Stimulated activated naive CD8-positive, alpha-beta T cell treated with anti-CD3 and anti-CD28 coated beads, Interleukin-15, amount 100 ng/mL, for 72 hours (primary cell): ENCODE measurements at regions not wholly inside any gene's neighbourhood (a gene's known extent, or its start where the extent isn't known, plus 50 kb on each side); places are given as distances from the start of the nearest gene placed in this dataset.
A peak's percentile ranks its signal among the peaks of the same experiment; 100 is the strongest.

Experiments used
- ATAC-seq: fragments of 150-1000 bp; cut with Tn5 transposase; 2 replicates; pipeline ENCODE4 v1.10.0; 2021; ENCODE audit warnings: mild to moderate bottlenecking, moderate library complexity
- DNase-seq, 2 donors: peaks; one replicate each; pipeline ENCODE4 v3.0.0; 2021 to 2022
- H3K27ac Mint-ChIP-seq, 2 donors: one replicate each; pipeline ENCODE4 v1.8.0; 2022; ENCODE audit warnings: mild to moderate bottlenecking in 2 of 2, mixed read lengths in 2 of 2, moderate library complexity in 2 of 2
- H3K27me3 Mint-ChIP-seq: one replicate; pipeline ENCODE4 v1.8.0; 2022; ENCODE audit warnings: mixed read lengths
- H3K4me1 Mint-ChIP-seq: one replicate; pipeline ENCODE4 v1.8.0; 2022; ENCODE audit warnings: mild to moderate bottlenecking, mixed read lengths
- H3K4me3 Mint-ChIP-seq, 2 donors: one replicate each; pipeline ENCODE4 v1.8.0; 2022; ENCODE audit warnings: mild to moderate bottlenecking in 2 of 2, mixed read lengths in 2 of 2, moderate library complexity in 1 of 2
- H3K9me3 Mint-ChIP-seq, 2 donors: one replicate each; pipeline ENCODE4 v1.8.0; 2022; ENCODE audit warnings: mixed read lengths in 2 of 2

DNA sequence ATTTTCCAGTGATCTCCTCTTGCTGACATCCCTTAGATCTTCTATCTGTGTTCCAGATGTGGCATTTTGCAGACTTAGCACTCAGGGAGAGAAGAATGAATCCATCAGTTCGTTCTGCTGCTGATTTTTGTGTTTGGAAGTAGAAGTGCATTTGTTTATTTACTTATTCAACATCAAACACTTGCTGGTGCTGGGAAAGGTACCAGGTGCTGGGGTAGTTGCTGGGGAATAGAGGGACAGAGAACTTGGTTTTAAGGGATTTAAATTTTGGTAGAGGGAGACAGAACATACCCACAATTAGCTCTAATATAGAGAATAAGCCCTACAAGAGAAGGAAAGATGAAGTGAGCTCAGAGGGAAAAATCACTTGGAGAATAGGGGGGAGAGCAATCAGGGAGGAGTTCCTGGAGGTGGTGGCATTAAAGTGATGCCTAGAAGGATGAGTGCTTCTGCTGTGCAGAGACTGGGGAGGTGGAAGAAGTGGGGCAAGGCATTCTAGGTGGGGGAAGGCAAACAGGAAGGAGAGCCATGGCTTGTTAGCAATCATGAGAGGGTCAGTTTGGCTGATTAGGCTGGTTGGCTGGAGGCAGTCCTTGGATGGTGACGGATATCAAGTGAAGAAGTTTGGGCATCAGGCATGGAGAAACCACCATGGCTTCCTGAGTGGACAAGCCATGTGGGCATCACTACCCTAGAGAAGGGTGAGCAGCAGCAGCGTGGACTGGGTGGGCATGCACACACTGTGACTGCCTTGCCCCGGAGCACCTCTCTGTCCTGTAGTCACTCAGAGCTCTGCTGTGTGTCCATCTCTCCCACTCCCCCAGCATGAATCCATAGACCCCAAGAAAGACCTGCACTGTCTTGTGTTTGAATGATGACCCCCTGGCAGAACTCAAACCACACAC lies 197.3 kb downstream of the OPA1 start:
- H3K4me3 Mint-ChIP-seq: no peak overlapping the region
- DNase-seq (no peak), ATAC-seq (no peak)
- no peaks in the 10 kb centered on the region for H3K4me1 Mint-ChIP-seq
- H3K9me3 Mint-ChIP-seq: no peaks in the 10 kb centered on the region
- peaks cover 75% of the 10 kb centered on the region for H3K27me3 Mint-ChIP-seq
- no peak overlapping the region for H3K27ac Mint-ChIP-seq

DNA sequence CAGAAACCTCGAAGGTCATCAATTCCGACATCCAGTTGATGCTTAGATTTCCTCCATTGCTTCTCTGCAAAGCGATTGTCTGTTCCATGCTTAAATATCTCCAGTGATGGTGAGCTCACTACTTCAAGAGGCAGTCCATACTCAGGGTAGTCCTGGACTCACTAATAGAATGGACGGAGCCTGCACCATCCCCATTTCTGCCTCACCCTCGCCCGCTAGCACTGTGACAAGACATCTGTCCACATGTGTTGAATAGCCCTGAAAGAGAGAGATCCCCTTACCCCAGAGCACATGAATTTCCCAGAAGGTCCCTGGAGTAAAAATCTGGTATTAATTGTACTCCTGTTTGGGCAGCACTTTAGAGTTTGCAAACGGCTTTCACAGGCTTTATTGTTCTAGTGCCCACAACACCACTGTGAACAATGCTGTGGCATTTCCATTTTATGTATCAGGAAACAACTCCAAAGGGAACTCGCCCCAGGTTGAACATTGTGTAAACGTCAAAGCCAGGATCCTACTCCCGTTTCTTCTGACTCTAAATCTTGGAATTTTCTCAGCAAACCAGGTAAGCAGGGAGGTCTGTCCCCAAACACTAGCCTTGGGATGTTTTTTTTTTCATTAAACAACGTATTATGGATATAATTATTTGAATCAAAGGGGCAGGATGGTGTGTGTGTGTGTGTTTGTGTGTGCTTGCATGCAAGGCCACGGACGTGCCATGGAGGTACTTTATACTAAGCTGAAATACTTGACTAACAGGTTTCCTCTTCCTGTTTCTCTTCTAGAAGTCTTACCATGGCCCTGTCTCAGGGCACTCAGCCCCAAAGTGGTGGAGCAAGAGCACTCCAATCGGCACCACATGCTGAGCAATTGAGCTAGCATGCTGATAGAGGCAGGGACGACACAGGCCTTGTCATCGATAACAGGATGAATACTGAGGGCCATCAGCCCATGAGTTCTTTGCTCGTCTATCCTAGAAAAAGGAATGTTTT lies 198.3 kb downstream of the OPA1 start:
- ATAC-seq: no peak
- peaks cover 75% of the 10 kb centered on the region for H3K27me3 Mint-ChIP-seq
- peak overlapping the region in 1 of 2 donors; percentile 15 for H3K27ac Mint-ChIP-seq
- no peak for DNase-seq
- no peaks in the 10 kb centered on the region for H3K4me1 Mint-ChIP-seq
- H3K4me3 Mint-ChIP-seq: no peak overlapping the region
- no peaks in the 10 kb centered on the region for H3K9me3 Mint-ChIP-seq

DNA sequence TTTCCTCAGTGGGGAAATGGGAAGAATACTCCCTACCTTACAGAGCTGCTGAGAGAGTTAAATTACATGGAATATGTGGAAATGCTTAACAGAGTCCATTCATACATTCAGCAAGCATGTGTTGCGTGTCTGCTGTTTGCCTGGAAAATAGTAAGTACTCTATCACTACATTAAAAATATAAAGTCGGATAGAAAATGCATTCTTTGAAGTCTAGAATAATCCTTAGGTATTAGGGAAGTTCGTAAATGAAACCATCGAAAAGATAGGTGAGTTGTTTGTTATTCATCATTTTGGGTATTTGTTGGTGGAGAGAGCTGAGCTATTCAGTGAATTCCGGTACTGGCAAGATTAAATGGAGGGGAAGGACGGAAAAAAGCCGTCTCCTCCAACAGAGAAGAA lies 200.1 kb downstream of the OPA1 start:
- no peak overlapping the region for H3K4me3 Mint-ChIP-seq
- H3K27me3 Mint-ChIP-seq: peaks cover 59% of the 10 kb centered on the region
- no peak for ATAC-seq
- no peaks in the 10 kb centered on the region for H3K9me3 Mint-ChIP-seq
- H3K4me1 Mint-ChIP-seq: no peaks in the 10 kb centered on the region
- H3K27ac Mint-ChIP-seq: no peak overlapping the region
- DNase-seq: no peak

DNA sequence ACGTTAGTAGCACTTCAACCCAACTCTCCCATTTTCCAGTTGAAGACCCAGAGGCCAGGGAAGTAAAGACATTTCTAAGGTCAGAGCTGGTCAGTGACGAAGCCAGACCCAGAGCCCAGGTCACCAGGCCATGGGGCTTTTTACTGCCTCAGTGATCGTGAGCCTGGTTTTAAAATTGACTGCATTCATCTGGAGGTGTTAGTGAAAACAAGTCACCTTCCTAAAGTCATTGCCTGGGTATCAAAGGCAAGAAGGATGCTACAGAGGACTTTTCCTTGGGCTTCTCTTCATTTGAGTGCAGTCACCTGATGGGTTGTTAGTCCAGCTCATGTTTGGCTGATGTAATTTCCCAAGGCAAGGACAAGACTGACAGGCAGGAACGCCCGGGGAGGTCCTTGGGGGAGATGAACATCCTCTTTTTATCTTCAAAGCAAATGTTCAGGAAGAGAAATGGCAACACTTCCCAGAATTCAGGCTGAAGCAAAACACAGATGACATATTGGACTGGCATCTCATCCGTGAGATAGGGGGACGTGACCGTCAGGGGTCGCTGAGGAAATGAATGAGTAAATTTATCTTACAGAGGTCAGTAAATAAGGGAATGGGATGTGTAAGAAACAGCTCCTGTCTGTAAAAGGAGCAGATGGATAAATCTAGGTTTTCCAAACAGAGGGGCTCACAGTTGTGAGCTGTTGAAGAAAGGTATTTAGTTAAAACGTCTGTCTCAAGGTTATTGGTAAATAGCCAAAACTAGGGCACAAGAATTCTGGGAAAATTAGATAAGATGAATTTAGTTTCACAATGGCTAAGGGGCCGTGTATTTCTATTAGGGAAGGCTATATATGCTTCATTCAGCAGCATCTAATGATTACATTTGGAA lies 201.2 kb downstream of the OPA1 start:
- Mint-ChIP-seq H3K4me3 (no peak overlapping the region), H3K27me3 (peaks cover 55% of the 10 kb centered on the region), H3K27ac (no peak overlapping the region), H3K4me1 (no peaks in the 10 kb centered on the region), H3K9me3 (no peaks in the 10 kb centered on the region)
- no peak for ATAC-seq
- no peak for DNase-seq

DNA sequence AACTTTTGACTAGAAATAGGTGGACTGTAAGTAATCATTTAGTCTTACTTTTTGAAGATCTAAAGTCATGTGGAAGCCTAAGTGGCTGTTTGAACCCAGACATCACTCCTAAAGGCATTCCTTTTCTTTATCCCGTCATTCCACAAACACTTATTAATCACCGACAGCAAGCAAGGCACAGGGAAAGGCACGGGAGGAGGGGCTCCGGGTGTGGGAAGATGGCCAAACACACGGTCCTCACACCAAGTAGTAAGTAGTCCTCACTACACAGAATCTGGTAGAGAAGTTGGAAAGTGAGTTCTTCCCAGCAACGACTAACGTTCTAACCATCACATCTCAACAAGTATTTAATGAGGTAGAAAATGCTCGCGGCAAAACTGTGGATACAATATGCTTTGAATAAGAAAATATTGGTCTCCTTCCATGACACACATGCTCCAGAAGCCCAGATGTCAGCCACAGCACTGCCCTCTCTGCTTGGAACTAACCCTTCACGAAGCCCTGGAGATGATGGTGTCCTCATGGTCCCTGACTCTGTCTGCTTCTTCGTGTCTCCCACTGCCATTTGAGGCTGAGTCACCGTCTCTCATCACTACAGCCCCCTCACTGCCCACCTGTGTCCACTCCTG lies 202.2 kb downstream of the OPA1 start:
- no peak overlapping the region for H3K27ac Mint-ChIP-seq
- ATAC-seq (no peak), DNase-seq (no peak)
- H3K4me3 Mint-ChIP-seq: no peak overlapping the region
- H3K27me3 Mint-ChIP-seq: peaks cover 49% of the 10 kb centered on the region
- H3K9me3 Mint-ChIP-seq: no peaks in the 10 kb centered on the region
- no peaks in the 10 kb centered on the region for H3K4me1 Mint-ChIP-seq

DNA sequence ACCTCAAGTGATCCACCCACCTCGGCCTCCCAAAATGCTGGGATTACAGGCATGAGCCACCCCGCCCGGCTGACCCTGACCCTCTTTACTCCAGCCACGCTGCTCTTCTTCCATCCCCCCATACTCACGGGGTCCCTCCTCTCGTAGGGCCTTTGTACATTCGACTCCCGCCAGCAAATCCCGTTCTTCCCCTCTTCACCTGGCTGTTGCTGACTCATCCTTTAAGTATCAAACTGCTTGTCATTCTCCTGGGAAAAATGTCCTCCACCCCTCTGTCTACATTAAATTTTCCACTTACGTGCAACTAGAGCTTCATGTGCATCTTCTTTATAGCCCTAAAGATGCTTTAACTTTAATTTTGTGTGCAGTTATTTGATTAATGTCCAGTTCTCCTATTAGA lies 203.1 kb downstream of the OPA1 start:
- H3K27ac Mint-ChIP-seq: no peak overlapping the region

DNA sequence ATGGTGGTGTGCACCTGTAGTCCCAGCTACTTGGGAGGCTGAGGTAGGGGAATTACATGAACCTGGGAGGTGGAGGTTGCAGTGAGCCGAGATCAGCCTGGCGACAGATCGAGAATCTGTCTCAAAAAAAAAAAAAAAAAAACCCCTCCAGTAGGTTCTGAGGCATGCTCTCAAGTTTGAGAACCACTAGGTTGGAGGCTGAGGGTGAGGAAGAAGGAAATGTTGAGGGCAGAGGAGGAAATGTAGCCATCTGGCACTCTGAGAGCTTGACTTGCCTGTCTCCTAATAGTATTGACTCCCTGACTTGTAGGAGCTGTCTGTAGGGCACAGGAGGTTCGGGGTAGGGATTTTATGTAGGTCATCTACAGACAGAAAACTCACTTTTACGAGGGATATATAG lies 204.6 kb downstream of the OPA1 start:
- H3K27ac Mint-ChIP-seq: no peak overlapping the region
- H3K4me1 Mint-ChIP-seq: no peaks in the 10 kb centered on the region
- peaks cover 35% of the 10 kb centered on the region for H3K27me3 Mint-ChIP-seq
- no peak overlapping the region for H3K4me3 Mint-ChIP-seq
- no peak for ATAC-seq
- no peaks in the 10 kb centered on the region for H3K9me3 Mint-ChIP-seq
- DNase-seq: no peak

More for the DNA sequence above, 203.1 kb downstream of the OPA1 start:
- Mint-ChIP-seq H3K4me1 (no peaks in the 10 kb centered on the region), H3K4me3 (no peak overlapping the region), H3K27me3 (peaks cover 40% of the 10 kb centered on the region), H3K9me3 (no peaks in the 10 kb centered on the region)
- DNase-seq (no peak), ATAC-seq (no peak)

DNA sequence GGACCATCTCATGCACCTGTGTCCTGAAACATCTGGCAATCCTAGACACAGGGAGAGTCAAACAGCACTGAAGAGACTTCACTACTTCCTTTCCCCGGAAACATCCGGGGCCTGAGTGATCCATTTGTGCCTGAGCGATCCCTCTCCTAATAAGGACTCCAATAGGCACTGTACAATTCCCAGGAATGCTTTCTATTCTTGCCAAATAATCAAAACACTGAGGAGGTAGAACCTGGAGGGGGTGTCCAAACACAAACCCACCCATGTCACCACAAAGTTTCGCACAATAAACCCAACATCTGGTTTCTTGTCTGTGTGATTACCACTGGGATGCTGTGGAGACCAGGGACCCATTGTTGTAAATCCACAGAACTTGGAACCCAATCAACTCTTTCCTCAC lies 205.0 kb downstream of the OPA1 start:
- Mint-ChIP-seq H3K27ac (no peak overlapping the region), H3K4me3 (no peak overlapping the region), H3K9me3 (no peaks in the 10 kb centered on the region), H3K4me1 (no peaks in the 10 kb centered on the region), H3K27me3 (peaks cover 30% of the 10 kb centered on the region)
- no peak for DNase-seq
- no peak for ATAC-seq

DNA sequence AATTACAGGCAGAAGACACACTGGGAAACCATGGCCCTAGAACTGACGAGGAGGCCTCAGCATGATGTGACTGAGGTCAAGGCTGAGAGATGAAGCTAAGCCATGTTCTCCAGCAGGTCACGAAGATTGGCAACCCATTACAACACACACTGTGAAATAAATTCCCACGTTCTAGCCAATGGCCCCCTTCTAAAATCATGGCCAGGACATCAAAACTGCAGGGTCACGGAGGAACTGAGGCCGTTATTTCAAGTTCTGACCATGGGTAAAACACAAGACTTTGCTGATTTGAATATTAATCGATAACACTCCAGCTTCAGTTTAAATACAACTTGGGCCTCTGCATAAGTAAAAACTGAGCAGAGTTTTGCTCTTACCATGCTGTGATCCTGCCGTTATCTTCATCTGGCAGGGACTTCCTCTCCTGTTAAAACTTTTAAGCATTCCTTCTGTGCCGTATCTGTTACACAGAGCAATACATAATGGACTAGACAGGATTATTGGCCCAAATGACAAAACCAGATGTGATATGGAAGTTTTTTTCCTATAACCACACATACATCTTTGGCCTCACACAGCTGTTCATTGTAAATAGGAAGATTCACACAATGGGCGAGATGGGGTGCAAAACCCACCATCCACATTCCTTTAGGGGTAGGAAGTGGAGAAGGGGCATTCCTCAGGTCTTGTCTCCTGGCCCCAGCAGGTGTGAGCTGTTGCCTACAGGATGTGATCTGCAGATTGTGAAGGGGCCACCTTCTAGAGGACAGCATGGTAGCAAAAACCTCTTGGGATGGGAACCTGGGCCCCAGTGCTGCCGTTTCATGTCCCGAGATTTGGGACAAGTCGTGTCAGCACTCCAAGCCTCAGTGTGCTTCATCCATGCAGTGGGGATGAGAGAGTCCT lies 207.4 kb downstream of the OPA1 start:
- H3K4me1 Mint-ChIP-seq: no peaks in the 10 kb centered on the region
- H3K27ac Mint-ChIP-seq: no peak overlapping the region
- H3K27me3 Mint-ChIP-seq: peaks cover 11% of the 10 kb centered on the region
- ATAC-seq: no peak
- H3K4me3 Mint-ChIP-seq: no peak overlapping the region
- no peak for DNase-seq
- no peaks in the 10 kb centered on the region for H3K9me3 Mint-ChIP-seq

DNA sequence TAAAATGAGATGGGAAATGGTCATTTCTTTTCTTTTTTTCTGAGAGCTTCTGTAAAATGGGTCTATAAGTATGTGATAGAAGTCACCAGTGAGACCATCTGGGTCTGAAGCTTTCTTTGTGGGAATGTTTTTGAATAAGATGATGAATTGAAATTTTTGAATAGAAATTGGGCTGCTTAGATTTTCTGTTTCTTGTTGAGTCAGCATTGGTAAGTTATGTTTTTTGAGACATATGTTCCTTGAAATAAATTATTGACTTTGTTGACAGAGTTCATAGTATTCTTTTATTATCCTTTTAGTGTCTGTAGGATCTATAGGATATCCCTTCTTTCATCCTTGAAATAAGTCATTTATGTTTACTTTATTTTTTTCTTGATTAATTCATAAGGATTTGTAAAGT lies 208.1 kb downstream of the OPA1 start:
- no peaks in the 10 kb centered on the region for H3K4me1 Mint-ChIP-seq
- peaks cover 4% of the 10 kb centered on the region for H3K27me3 Mint-ChIP-seq
- ATAC-seq: no peak
- DNase-seq: no peak
- no peak overlapping the region for H3K27ac Mint-ChIP-seq
- no peaks in the 10 kb centered on the region for H3K9me3 Mint-ChIP-seq
- no peak overlapping the region for H3K4me3 Mint-ChIP-seq

DNA sequence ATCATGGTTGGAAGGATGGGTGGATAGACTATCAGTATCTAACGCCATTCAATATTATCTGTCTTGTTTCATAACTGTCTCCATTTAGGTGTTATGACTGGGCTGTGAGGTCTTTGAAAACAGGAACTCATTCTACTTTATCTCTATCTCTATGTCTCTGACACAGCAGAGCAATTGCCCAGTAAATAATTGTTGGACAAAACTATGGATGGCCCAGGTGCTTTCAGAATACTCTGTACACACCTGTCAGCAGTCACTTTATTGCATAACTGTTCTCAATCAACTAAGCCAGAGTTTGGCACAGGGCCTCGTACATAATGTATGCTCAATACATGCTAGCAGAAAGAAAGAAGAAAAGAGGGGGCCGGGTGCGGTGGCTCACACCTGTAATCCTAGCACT lies 210.3 kb downstream of the OPA1 start:
- H3K4me1 Mint-ChIP-seq: no peaks in the 10 kb centered on the region
- no peak overlapping the region for H3K4me3 Mint-ChIP-seq
- no peak overlapping the region for H3K27ac Mint-ChIP-seq
- H3K27me3 Mint-ChIP-seq: no peaks in the 10 kb centered on the region
- DNase-seq (no peak), ATAC-seq (no peak)
- H3K9me3 Mint-ChIP-seq: no peaks in the 10 kb centered on the region

DNA sequence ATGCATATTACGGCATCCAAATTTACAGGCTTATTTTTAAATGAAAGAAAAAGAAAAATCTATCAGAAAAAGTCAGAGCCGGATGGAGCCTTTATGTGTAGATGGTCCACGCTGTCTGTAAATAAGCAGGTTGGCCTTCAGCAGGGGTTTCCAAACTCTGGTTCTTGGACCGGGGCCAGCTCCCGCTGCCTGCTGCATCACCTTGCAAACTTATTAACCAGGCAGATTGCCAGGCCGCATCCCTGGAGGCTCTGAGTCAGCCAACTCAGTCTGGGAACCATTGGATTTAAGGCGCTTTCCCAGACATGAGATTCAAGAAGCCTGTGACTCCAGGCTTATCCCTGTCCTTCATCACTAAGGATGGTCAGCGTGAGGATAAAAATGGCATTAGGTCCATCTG lies 212.4 kb downstream of the OPA1 start:
- no peak overlapping the region for H3K4me3 Mint-ChIP-seq
- H3K4me1 Mint-ChIP-seq: no peaks in the 10 kb centered on the region
- H3K27me3 Mint-ChIP-seq: no peaks in the 10 kb centered on the region
- H3K9me3 Mint-ChIP-seq: no peaks in the 10 kb centered on the region
- H3K27ac Mint-ChIP-seq: no peak overlapping the region
- DNase-seq (no peak), ATAC-seq (no peak)

DNA sequence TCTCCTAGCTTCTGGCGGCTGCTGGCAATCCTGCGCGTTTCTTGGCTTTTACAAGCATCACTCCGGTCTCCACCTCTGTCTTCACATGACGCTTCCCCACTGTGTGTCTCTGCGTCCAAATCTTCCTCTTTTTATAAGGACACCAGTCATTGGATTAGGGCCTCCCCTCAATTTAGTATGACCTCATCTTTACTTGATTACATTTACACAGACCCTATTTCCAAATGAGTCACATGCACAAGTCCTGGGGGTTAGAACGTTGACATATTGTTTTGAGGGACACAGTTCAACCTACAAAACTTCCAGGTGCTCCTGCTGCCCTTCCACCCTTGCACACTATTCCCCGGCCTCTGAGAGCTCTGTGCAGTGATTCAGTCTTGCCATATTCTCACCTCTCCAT lies 215.3 kb downstream of the OPA1 start:
- H3K4me1 Mint-ChIP-seq: no peaks in the 10 kb centered on the region
- H3K4me3 Mint-ChIP-seq: no peak overlapping the region
- H3K9me3 Mint-ChIP-seq: no peaks in the 10 kb centered on the region
- DNase-seq (no peak), ATAC-seq (no peak)
- no peaks in the 10 kb centered on the region for H3K27me3 Mint-ChIP-seq
- no peak overlapping the region for H3K27ac Mint-ChIP-seq

DNA sequence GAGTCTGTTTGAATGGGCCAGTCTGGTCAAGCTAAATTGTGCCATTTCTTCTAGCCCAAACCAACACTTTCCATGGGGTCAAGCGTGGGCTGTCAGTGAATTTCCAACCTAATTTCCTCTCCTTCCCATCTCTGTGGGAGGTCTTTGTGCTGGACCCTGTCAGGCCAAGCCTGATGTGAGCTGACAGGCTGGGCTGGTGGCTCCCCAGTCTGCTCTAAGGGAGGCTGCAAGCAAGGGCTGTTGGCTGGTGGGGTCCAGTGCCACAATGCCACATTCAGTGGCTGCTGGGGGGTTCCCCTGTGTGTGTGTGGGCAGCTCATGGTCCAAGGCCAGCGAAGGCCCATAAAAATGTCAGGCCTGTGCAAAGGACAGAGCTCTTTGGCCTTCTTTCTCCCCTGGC lies 216.1 kb downstream of the OPA1 start:
- DNase-seq: no peak
- Mint-ChIP-seq H3K27me3 (no peaks in the 10 kb centered on the region), H3K4me1 (no peaks in the 10 kb centered on the region), H3K27ac (no peak overlapping the region), H3K9me3 (no peaks in the 10 kb centered on the region), H3K4me3 (no peak overlapping the region)
- ATAC-seq: no peak
